Erythroblast (primary cell): ENCODE measurements at regions not wholly inside any gene's neighbourhood (a gene's known extent, or its start where the extent isn't known, plus 50 kb on each side); places are given as distances from the start of the nearest gene placed in this dataset.

Experiments
- GATA1 ChIP-seq: IDR thresholded peaks from 2 replicates; pipeline ENCODE4 v1.6.1; 2011; ENCODE audit warnings: low read depth, mild to moderate bottlenecking, control low read depth, low read length, moderate library complexity
- POLR2A ChIP-seq: IDR thresholded peaks from 2 replicates; pipeline ENCODE4 v1.6.1; 2011; ENCODE audit warnings: mild to moderate bottlenecking, low read length

DNA sequence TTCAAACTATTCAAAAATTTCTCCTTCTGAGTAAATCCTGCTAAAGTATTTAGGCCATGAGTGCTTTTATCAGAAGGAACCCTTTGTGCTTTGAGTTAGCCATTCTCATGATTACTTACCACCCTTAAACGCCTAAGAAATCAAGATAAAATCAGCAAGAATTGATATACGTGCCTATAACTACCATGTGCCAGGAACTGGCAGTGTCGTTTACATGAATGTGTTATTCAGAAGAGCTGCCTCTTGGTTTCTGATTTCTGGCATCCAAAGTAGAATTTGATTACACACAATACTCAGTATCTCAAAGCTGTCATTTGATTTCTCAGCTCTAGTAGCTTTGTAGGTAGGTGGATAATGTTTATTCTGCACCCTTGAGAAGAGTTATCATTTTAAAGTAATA is 351.3 kb upstream of the CCDC54 start:
- TF ChIP-seq POLR2A (no peak), GATA1 (no peak)
